ENCODE measurements at regions not wholly inside any gene's neighbourhood (a gene's known extent, or its start where the extent isn't known, plus 50 kb on each side); places are given as distances from the start of the nearest gene placed in this dataset.

- DNase-seq (ENCODE audit: low read depth, low spot score) = no peak
- Mint-ChIP-seq H3K36me3 (ENCODE audit: low read depth) (no peaks in the 10 kb centered on the region), H3K9me3 (no peaks in the 10 kb centered on the region), H3K4me1 (no peaks in the 10 kb centered on the region), H3K4me3 (no peak overlapping the region), H3K27me3 (ENCODE audit: low read depth) (peaks cover 3% of the 10 kb centered on the region), H3K27ac (ENCODE audit: unreplicated experiment) (no peak overlapping the region)
- TF ChIP-seq, protein P1, sequence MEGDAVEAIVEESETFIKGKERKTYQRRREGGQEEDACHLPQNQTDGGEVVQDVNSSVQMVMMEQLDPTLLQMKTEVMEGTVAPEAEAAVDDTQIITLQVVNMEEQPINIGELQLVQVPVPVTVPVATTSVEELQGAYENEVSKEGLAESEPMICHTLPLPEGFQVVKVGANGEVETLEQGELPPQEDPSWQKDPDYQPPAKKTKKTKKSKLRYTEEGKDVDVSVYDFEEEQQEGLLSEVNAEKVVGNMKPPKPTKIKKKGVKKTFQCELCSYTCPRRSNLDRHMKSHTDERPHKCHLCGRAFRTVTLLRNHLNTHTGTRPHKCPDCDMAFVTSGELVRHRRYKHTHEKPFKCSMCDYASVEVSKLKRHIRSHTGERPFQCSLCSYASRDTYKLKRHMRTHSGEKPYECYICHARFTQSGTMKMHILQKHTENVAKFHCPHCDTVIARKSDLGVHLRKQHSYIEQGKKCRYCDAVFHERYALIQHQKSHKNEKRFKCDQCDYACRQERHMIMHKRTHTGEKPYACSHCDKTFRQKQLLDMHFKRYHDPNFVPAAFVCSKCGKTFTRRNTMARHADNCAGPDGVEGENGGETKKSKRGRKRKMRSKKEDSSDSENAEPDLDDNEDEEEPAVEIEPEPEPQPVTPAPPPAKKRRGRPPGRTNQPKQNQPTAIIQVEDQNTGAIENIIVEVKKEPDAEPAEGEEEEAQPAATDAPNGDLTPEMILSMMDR (conservative IDR thresholded peaks at IDR 0.05) = no peak
These were observed 378.2 kb upstream of the ARID1B start for GRCh38 chr6:156398966-156399365.

DNA sequence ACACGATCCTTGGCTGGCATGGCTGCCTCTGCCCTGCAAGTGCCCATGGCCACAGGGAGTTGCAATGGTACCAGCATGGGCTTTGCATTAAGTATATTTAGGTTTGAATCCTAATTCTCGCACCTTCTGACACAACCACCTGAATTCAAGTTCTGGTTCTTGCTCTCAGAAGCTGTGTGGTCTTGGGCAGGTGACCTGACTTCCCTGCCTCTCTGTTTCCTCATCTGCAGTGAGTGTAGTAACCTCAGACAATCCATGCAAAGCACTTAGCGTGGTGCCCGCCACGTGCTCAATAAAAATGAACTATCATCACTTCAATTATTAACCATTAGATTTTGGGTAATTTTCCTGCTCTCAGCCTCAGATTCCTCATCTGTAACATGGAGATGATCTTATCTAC is 378.8 kb upstream of the ARID1B start:
- DNase-seq (ENCODE audit: low read depth, low spot score) = no peak
- no peaks in the 10 kb centered on the region for H3K4me1 Mint-ChIP-seq
- no peak overlapping the region for H3K27ac Mint-ChIP-seq (ENCODE audit: unreplicated experiment)
- H3K4me3 Mint-ChIP-seq = no peak overlapping the region
- H3K9me3 Mint-ChIP-seq = no peaks in the 10 kb centered on the region
- TF ChIP-seq, protein P1 (conservative IDR thresholded peaks at IDR 0.05) = no peak
- H3K27me3 Mint-ChIP-seq (ENCODE audit: low read depth) = peaks cover 3% of the 10 kb centered on the region
- no peaks in the 10 kb centered on the region for H3K36me3 Mint-ChIP-seq (ENCODE audit: low read depth)

DNA sequence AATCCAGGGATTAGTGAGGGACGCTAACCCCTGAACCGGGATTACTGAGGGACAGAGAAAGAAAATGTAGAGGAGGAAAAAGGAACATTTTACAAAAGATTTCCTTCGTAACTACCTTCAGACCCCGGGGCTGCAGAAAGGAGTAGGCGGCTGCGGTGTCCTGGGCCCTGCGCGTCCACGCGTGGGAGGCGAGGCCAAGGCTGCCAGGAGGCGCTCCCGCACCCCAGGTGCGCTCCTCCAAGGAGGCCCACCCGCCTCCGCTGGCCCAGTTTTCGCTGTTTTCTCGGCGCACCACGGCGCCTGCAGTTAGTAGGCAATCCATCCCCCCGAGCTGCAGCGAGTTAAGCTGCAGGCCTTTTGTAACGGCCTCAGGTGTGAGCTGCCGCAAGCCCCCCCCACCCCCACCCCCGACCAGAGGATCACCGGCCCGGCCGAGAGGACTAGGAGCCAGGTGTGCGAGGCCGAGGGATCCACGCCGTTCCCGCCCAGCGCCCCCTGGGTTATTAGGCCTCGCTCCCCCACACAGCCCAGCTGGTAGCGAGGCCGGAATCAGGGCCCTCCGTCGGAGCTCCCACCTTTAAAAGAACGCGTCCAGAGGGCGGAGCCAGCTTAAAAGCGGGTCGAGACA is 380.3 kb upstream of the ARID1B start:
- TF ChIP-seq, protein P1 (conservative IDR thresholded peaks at IDR 0.05) = no peak
- no peaks in the 10 kb centered on the region for H3K36me3 Mint-ChIP-seq (ENCODE audit: low read depth)
- H3K27me3 Mint-ChIP-seq (ENCODE audit: low read depth) = peaks cover 6% of the 10 kb centered on the region
- no peaks in the 10 kb centered on the region for H3K4me1 Mint-ChIP-seq
- H3K9me3 Mint-ChIP-seq = no peaks in the 10 kb centered on the region
- DNase-seq (ENCODE audit: low read depth, low spot score) = no peak
- H3K27ac Mint-ChIP-seq (ENCODE audit: unreplicated experiment) = no peak overlapping the region
- no peak overlapping the region for H3K4me3 Mint-ChIP-seq

DNA sequence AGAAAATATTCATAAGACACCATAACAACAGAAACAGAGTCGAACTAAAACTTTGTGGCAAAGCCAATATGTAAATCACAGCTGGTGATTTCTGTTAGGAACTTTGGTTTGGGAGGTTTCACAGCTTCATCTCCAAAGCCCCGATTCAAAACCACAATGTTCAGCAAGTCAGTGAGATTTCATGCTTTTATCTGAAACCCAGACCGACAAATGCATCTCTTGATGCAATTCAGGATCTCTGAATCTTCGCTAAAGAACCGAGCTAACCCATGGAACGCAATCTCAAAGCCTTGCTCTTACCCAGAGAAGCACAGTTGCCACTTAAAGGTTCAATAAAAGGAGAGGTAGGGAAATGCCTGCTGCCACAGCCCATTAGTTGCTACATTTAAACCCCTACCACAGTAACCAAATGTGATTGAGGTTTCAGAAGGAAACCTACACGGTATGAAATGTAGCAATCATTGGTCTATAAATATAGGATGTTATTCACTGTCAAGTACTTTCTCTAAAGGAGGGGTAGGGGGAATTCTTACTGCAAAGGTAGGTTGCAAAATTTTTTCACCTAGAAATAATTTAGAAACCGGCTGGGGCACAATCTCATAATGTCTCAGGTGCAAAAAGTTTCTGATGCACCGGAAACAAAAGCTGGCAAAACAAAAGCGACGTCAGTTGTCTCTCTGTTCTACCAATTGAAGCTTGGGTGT is 381.0 kb upstream of the ARID1B start:
- no peak for DNase-seq (ENCODE audit: low read depth, low spot score)
- peaks cover 6% of the 10 kb centered on the region for H3K27me3 Mint-ChIP-seq (ENCODE audit: low read depth)
- TF ChIP-seq, protein P1 (conservative IDR thresholded peaks at IDR 0.05) = no peak
- H3K27ac Mint-ChIP-seq (ENCODE audit: unreplicated experiment) = no peak overlapping the region
- H3K9me3 Mint-ChIP-seq = no peaks in the 10 kb centered on the region
- no peaks in the 10 kb centered on the region for H3K4me1 Mint-ChIP-seq
- H3K4me3 Mint-ChIP-seq = no peak overlapping the region
- H3K36me3 Mint-ChIP-seq (ENCODE audit: low read depth) = no peaks in the 10 kb centered on the region

DNA sequence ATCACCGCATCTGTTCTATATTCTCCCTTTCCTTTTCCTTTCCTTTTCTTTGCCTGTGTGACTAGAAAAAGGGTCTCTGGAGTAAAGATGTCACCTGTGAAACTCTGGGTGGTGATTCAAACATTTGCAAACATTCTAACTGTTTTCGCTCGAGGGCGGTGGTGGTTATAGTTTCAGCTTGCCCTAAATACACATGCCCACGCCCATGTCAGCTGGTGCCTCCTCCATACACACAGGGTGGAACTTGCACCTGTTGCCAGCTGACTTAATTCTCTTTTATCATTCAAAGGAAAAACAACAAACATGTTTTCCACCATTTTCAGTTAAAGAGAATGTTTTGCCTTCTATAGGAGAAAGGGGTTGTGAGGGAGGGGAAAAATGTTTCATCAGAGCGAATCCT is 381.9 kb upstream of the ARID1B start:
- TF ChIP-seq, protein P1 (conservative IDR thresholded peaks at IDR 0.05) = no peak
- DNase-seq (ENCODE audit: low read depth, low spot score) = no peak
- Mint-ChIP-seq H3K27me3 (ENCODE audit: low read depth) (peaks cover 6% of the 10 kb centered on the region), H3K36me3 (ENCODE audit: low read depth) (no peaks in the 10 kb centered on the region), H3K4me3 (no peak overlapping the region), H3K27ac (ENCODE audit: unreplicated experiment) (no peak overlapping the region), H3K9me3 (no peaks in the 10 kb centered on the region), H3K4me1 (no peaks in the 10 kb centered on the region)
